ENCODE measurements at regions not wholly inside any gene's neighbourhood (a gene's known extent, or its start where the extent isn't known, plus 50 kb on each side); places are given as distances from the start of the nearest gene placed in this dataset.

DNA sequence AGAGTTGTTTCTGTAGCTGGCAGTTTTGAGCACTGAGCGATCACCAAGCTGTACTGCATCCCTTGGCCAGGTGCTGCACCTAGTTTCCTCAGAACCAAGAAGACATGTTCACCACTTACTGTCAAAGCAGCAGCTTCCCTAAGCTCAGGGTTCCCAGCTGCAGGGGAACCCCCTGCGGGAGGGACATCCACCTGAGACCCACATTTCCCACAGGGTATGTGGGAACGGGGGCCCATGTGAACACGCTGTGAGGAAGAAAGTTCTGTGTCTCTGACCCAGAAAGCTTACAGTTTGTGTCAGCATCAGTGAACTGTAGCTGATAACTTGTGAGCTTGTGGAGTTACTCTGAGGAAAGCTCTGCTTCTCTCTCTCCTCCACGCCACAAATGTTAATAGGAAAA is 436.8 kb upstream of the IGFBP3 start:
- no peaks in the 10 kb centered on the region for H3K4me1 ChIP-seq (ENCODE audit: control insufficient read depth in 2 of 2, insufficient read depth in 2 of 2, low read length in 1 of 2)
- no peaks in the 10 kb centered on the region for H3K9me3 ChIP-seq (ENCODE audit: control insufficient read depth in 2 of 2, insufficient read depth in 1 of 2, low read depth in 1 of 2, low read length in 1 of 2)
- 94 to 95% methylated on average over 5 of the region's 5 CpGs for WGBS, 2 donors

GRCh38 chr7:46357290-46357689 is 436.2 kb upstream of the IGFBP3 start:
- no peak overlapping the region for H3K27ac ChIP-seq (ENCODE audit: low read depth in 2 of 2, low read length in 1 of 2)
- H3K36me3 ChIP-seq (ENCODE audit: control insufficient read depth in 2 of 2, insufficient read depth in 2 of 2, low read length in 1 of 2): no peaks in the 10 kb centered on the region
- no peaks in the 10 kb centered on the region for H3K9me3 ChIP-seq (ENCODE audit: control insufficient read depth in 2 of 2, insufficient read depth in 1 of 2, low read depth in 1 of 2, low read length in 1 of 2)
- H3K4me1 ChIP-seq (ENCODE audit: control insufficient read depth in 2 of 2, insufficient read depth in 2 of 2, low read length in 1 of 2): no peaks in the 10 kb centered on the region
- 90 to 92% methylated on average over 2 of the region's 2 CpGs for WGBS, 2 donors
- no peak overlapping the region for H3K4me3 ChIP-seq (ENCODE audit: low read depth in 1 of 2, low read length in 2 of 2)
- no peaks in the 10 kb centered on the region for H3K27me3 ChIP-seq (ENCODE audit: control insufficient read depth in 1 of 2, insufficient read depth in 2 of 2, low read length in 2 of 2)

More for the DNA sequence above, 436.8 kb upstream of the IGFBP3 start:
- Histone ChIP-seq H3K27ac (ENCODE audit: low read depth in 2 of 2, low read length in 1 of 2) (no peak overlapping the region), H3K36me3 (ENCODE audit: control insufficient read depth in 2 of 2, insufficient read depth in 2 of 2, low read length in 1 of 2) (no peaks in the 10 kb centered on the region), H3K27me3 (ENCODE audit: control insufficient read depth in 1 of 2, insufficient read depth in 2 of 2, low read length in 2 of 2) (no peaks in the 10 kb centered on the region), H3K4me3 (ENCODE audit: low read depth in 1 of 2, low read length in 2 of 2) (no peak overlapping the region)

GRCh38 chr7:46356371-46356770 is 435.3 kb upstream of the IGFBP3 start:
- no peaks in the 10 kb centered on the region for H3K4me1 ChIP-seq (ENCODE audit: control insufficient read depth in 2 of 2, insufficient read depth in 2 of 2, low read length in 1 of 2)
- H3K27me3 ChIP-seq (ENCODE audit: control insufficient read depth in 1 of 2, insufficient read depth in 2 of 2, low read length in 2 of 2): no peaks in the 10 kb centered on the region
- H3K9me3 ChIP-seq (ENCODE audit: control insufficient read depth in 2 of 2, insufficient read depth in 1 of 2, low read depth in 1 of 2, low read length in 1 of 2): no peaks in the 10 kb centered on the region
- no peaks in the 10 kb centered on the region for H3K36me3 ChIP-seq (ENCODE audit: control insufficient read depth in 2 of 2, insufficient read depth in 2 of 2, low read length in 1 of 2)
- 62% methylated on average over 2 of the region's 2 CpGs for WGBS, 2 donors
- no peak overlapping the region for H3K27ac ChIP-seq (ENCODE audit: low read depth in 2 of 2, low read length in 1 of 2)
- H3K4me3 ChIP-seq (ENCODE audit: low read depth in 1 of 2, low read length in 2 of 2): no peak overlapping the region

GRCh38 chr7:46355331-46355730 is 434.3 kb upstream of the IGFBP3 start:
- no peaks in the 10 kb centered on the region for H3K36me3 ChIP-seq (ENCODE audit: control insufficient read depth in 2 of 2, insufficient read depth in 2 of 2, low read length in 1 of 2)
- H3K9me3 ChIP-seq (ENCODE audit: control insufficient read depth in 2 of 2, insufficient read depth in 1 of 2, low read depth in 1 of 2, low read length in 1 of 2): no peaks in the 10 kb centered on the region
- no peak overlapping the region for H3K4me3 ChIP-seq (ENCODE audit: low read depth in 1 of 2, low read length in 2 of 2)
- no peak overlapping the region for H3K27ac ChIP-seq (ENCODE audit: low read depth in 2 of 2, low read length in 1 of 2)
- WGBS, 2 donors: 85 to 94% methylated on average over 4 of the region's 4 CpGs
- no peaks in the 10 kb centered on the region for H3K27me3 ChIP-seq (ENCODE audit: control insufficient read depth in 1 of 2, insufficient read depth in 2 of 2, low read length in 2 of 2)
- H3K4me1 ChIP-seq (ENCODE audit: control insufficient read depth in 2 of 2, insufficient read depth in 2 of 2, low read length in 1 of 2): no peaks in the 10 kb centered on the region

DNA sequence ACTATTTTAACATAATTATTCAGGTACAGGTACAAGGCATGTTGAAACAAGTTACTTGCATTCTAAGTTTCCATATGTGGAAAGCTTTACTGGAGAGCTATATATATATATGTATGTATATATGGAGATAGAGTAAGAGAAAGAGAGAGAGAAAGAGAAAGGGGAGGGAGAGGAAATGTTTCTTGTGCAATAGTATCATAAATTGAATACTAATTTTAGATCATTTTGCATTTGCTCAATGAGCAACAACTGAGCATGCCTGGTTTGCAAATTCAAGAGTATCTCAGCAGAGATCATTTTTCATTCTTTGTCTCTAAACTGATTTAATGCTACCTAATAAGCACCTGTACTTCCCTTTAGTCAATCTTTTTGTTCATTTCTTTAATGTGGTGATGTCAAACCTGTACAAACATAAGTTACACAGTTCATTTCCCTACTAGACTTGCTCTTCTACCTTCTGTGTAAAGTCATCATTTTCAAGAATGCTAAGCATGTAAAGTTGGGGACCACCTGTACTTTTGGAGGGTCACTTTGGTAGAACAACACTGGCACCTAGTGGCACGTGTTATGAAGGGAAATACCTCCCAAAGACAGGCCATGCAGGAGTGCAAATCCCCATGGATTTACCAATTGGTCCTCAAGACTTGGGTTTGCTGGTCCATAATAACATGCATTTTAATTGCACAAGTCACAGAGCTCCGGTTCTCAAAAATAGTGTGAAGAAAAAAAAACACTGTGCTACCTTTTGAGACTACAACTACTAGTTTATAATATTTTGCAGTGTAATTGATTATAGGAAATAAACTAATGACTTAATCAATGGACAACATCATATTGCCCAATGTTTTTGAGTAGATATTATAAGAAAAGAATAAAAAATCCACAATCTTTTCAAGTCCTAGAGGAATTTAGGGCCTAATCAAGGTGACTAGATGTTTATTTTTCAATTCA is 431.2 kb upstream of the IGFBP3 start:
- WGBS, 2 donors: 14 to 15% methylated on average over 2 of the region's 2 CpGs

DNA sequence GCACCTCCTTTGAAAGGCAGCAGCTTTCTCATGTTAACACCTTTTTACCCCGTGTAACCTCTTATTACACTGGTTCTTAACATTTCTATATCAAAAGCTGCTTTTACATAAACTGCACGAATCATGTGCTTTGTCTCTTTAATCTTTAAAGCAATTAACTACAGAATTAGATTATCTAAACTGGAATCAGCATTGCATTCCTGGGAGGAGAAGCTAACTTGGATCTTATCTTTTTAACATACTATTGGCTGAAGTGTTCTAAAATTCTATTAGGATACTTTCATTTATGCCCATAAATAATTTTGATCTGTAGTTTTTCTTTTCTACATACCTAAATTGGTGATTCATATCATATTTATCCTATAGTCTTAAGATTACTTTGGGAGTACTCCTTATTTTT is 428.4 kb upstream of the IGFBP3 start:
- Histone ChIP-seq H3K9me3 (ENCODE audit: control insufficient read depth in 2 of 2, insufficient read depth in 1 of 2, low read depth in 1 of 2, low read length in 1 of 2) (no peaks in the 10 kb centered on the region), H3K4me3 (ENCODE audit: low read depth in 1 of 2, low read length in 2 of 2) (no peak overlapping the region), H3K27ac (ENCODE audit: low read depth in 2 of 2, low read length in 1 of 2) (no peak overlapping the region), H3K4me1 (ENCODE audit: control insufficient read depth in 2 of 2, insufficient read depth in 2 of 2, low read length in 1 of 2) (no peaks in the 10 kb centered on the region), H3K27me3 (ENCODE audit: control insufficient read depth in 1 of 2, insufficient read depth in 2 of 2, low read length in 2 of 2) (no peaks in the 10 kb centered on the region), H3K36me3 (ENCODE audit: control insufficient read depth in 2 of 2, insufficient read depth in 2 of 2, low read length in 1 of 2) (no peaks in the 10 kb centered on the region)
- WGBS, 2 donors: 35 to 52% methylated on average over 2 of the region's 2 CpGs

More for the DNA sequence above, 431.2 kb upstream of the IGFBP3 start:
- Histone ChIP-seq H3K4me1 (ENCODE audit: control insufficient read depth in 2 of 2, insufficient read depth in 2 of 2, low read length in 1 of 2) (no peaks in the 10 kb centered on the region), H3K27ac (ENCODE audit: low read depth in 2 of 2, low read length in 1 of 2) (no peak overlapping the region), H3K4me3 (ENCODE audit: low read depth in 1 of 2, low read length in 2 of 2) (no peak overlapping the region), H3K27me3 (ENCODE audit: control insufficient read depth in 1 of 2, insufficient read depth in 2 of 2, low read length in 2 of 2) (no peaks in the 10 kb centered on the region), H3K9me3 (ENCODE audit: control insufficient read depth in 2 of 2, insufficient read depth in 1 of 2, low read depth in 1 of 2, low read length in 1 of 2) (no peaks in the 10 kb centered on the region), H3K36me3 (ENCODE audit: control insufficient read depth in 2 of 2, insufficient read depth in 2 of 2, low read length in 1 of 2) (no peaks in the 10 kb centered on the region)

DNA sequence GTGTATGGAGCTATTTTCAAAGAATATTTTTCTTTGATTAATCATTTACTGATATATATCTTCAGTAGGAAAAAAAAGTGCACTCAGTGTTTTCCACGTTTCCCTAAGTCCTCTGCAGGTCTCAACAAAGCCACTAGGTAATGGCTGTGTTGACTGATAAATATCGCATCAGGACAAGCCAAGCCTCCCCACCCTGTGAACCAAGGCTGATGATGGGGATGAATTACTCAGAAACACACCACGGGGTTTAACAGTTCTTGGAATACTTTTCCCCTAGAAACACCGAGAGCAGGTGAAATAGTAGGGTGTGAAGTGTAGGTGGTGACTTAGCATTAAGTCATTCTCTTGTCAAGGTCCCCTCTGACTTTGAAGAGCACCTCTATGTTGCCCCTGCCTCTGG is 423.5 kb upstream of the IGFBP3 start:
- H3K4me3 ChIP-seq (ENCODE audit: low read depth in 1 of 2, low read length in 2 of 2): no peak overlapping the region
- H3K9me3 ChIP-seq (ENCODE audit: control insufficient read depth in 2 of 2, insufficient read depth in 1 of 2, low read depth in 1 of 2, low read length in 1 of 2): no peaks in the 10 kb centered on the region
- H3K4me1 ChIP-seq (ENCODE audit: control insufficient read depth in 2 of 2, insufficient read depth in 2 of 2, low read length in 1 of 2): no peaks in the 10 kb centered on the region
- no peaks in the 10 kb centered on the region for H3K36me3 ChIP-seq (ENCODE audit: control insufficient read depth in 2 of 2, insufficient read depth in 2 of 2, low read length in 1 of 2)
- WGBS, 2 donors: 62 to 64% methylated on average over 4 of the region's 4 CpGs
- H3K27me3 ChIP-seq (ENCODE audit: control insufficient read depth in 1 of 2, insufficient read depth in 2 of 2, low read length in 2 of 2): no peaks in the 10 kb centered on the region
- no peak overlapping the region for H3K27ac ChIP-seq (ENCODE audit: low read depth in 2 of 2, low read length in 1 of 2)

DNA sequence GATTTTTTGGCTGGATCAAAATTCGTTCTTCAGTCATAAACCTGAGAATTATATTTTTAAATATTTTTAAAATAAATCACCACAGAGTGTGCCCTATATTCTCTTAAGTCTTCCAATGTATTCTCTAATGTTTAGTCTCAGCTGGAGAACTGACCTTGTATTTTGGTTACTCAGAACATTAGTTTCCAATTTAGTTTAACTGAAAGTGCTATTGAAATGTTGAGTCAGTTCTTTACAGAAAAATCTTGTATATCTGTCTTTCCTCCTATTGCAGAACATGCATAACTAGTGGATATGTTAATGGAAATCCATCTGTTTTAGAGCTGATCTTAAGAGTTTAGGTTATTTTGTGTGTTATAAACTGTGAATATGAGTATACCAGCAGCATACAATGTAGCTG is 422.7 kb upstream of the IGFBP3 start:
- no peaks in the 10 kb centered on the region for H3K9me3 ChIP-seq (ENCODE audit: control insufficient read depth in 2 of 2, insufficient read depth in 1 of 2, low read depth in 1 of 2, low read length in 1 of 2)
- 71 to 73% methylated on average over 1 of the region's 1 CpG for WGBS, 2 donors
- no peaks in the 10 kb centered on the region for H3K27me3 ChIP-seq (ENCODE audit: control insufficient read depth in 1 of 2, insufficient read depth in 2 of 2, low read length in 2 of 2)
- H3K4me1 ChIP-seq (ENCODE audit: control insufficient read depth in 2 of 2, insufficient read depth in 2 of 2, low read length in 1 of 2): no peaks in the 10 kb centered on the region
- no peaks in the 10 kb centered on the region for H3K36me3 ChIP-seq (ENCODE audit: control insufficient read depth in 2 of 2, insufficient read depth in 2 of 2, low read length in 1 of 2)
- no peak overlapping the region for H3K27ac ChIP-seq (ENCODE audit: low read depth in 2 of 2, low read length in 1 of 2)
- no peak overlapping the region for H3K4me3 ChIP-seq (ENCODE audit: low read depth in 1 of 2, low read length in 2 of 2)

DNA sequence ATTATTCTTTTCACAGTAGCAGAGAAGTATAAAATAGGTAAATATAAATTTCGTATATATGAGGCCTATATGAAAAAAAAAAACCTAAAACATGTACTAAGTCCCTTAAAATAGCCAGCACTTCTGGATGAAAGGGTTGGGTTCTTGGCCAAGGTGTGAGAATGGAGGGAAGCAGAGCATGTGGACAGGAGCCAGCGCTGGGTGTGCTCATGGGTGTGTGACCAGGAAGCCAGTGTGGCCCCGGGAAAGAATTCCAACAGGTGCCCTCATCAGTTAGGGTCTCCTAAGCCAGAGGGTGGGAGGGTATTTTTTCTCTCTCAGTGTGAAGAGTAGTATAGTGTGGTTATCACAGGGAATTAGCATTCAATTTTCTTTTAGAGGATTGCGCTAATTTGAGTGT is 401.9 kb upstream of the IGFBP3 start:
- Histone ChIP-seq H3K27ac (ENCODE audit: low read depth in 2 of 2, low read length in 1 of 2) (no peak overlapping the region), H3K9me3 (ENCODE audit: control insufficient read depth in 2 of 2, insufficient read depth in 1 of 2, low read depth in 1 of 2, low read length in 1 of 2) (no peaks in the 10 kb centered on the region), H3K27me3 (ENCODE audit: control insufficient read depth in 1 of 2, insufficient read depth in 2 of 2, low read length in 2 of 2) (peaks cover 0 to 2% of the 10 kb centered on the region in 2 donors), H3K36me3 (ENCODE audit: control insufficient read depth in 2 of 2, insufficient read depth in 2 of 2, low read length in 1 of 2) (no peaks in the 10 kb centered on the region), H3K4me1 (ENCODE audit: control insufficient read depth in 2 of 2, insufficient read depth in 2 of 2, low read length in 1 of 2) (no peaks in the 10 kb centered on the region), H3K4me3 (ENCODE audit: low read depth in 1 of 2, low read length in 2 of 2) (no peak overlapping the region)
- 77 to 81% methylated on average over 4 of the region's 4 CpGs for WGBS, 2 donors

Measured in esophagus (tissue), 2 donors.